Neural cell (in vitro differentiated cells): ENCODE measurements at regions not wholly inside any gene's neighbourhood (a gene's known extent, or its start where the extent isn't known, plus 50 kb on each side); places are given as distances from the start of the nearest gene placed in this dataset.

Source experiments
- CTCF ChIP-seq: fragments of 450-650 bp; IDR thresholded peaks from 2 replicates; pipeline ENCODE4 v1.5.1; 2014; ENCODE audit warnings: antibody characterized with exemption, mild to moderate bottlenecking, moderate library complexity; ENCODE audit not compliant: poor library complexity, severe bottlenecking
- EZH2 ChIP-seq: fragments of 200-600, 300-800 bp; shearing (Covaris generic), sonication (generic); IDR thresholded peaks from 2 replicates; pipeline ENCODE4 v1.6.1; 2014; ENCODE audit warnings: antibody characterized with exemption, low read length, borderline replicate concordance, mild to moderate bottlenecking; ENCODE audit not compliant: insufficient read depth, poor library complexity, severe bottlenecking
- POLR2AphosphoS5 ChIP-seq: IDR thresholded peaks from 2 replicates; pipeline ENCODE4 v1.6.1; 2012
- TAF1 ChIP-seq: IDR thresholded peaks from 2 replicates; pipeline ENCODE4 v1.6.1; 2012; ENCODE audit warnings: low read depth

GRCh38 chr12:67826148-67826547, 163.1 kb upstream of the IFNG-AS1 start:
- no peak for TF ChIP-seq CTCF
- TF ChIP-seq TAF1, result no peak
- TF ChIP-seq POLR2AphosphoS5, result no peak
- TF ChIP-seq EZH2, result no peak
